Stomach (tissue), 8 donors: ENCODE measurements at regions not wholly inside any gene's neighbourhood (a gene's known extent, or its start where the extent isn't known, plus 50 kb on each side); places are given as distances from the start of the nearest gene placed in this dataset.

ENCODE experiments used
- DNase-seq, 2 donors: peaks; one replicate each; pipeline versions ENCODE4 v3.0.0 to v3.0.0-alpha.2; 2013 to 2019
- H3K27ac ChIP-seq, 5 donors: fragments of 200-600 bp in 4 of 5; sonication (generic) in 4 of 5; one replicate each; pipeline ENCODE4 v1.5.1; 2013 to 2019; ENCODE audit warnings: mild to moderate bottlenecking in 1 of 5, moderate library complexity in 1 of 5
- H3K27me3 ChIP-seq, 3 donors: fragments of 200-600 bp; sonication (generic); one replicate each; pipeline ENCODE4 v1.5.1; 2017 to 2019; ENCODE audit warnings: mixed run types in 1 of 3
- H3K36me3 ChIP-seq, 4 donors: fragments of 200-600 bp; sonication (generic); 1 replicate in 3 of 4; 2 replicates in 1 of 4; pipeline ENCODE4 v1.5.1; 2016 to 2019
- H3K4me1 ChIP-seq, 4 donors: fragments of 200-600 bp; sonication (generic); one replicate each; pipeline ENCODE4 v1.5.1; 2016 to 2019
- H3K4me3 ChIP-seq, 4 donors: fragments of 200-600 bp; sonication (generic) in 3 of 4; one replicate each; pipeline ENCODE4 v1.5.1; 2016 to 2019; ENCODE audit warnings: mild to moderate bottlenecking in 1 of 4
- H3K9me3 ChIP-seq, 4 donors: fragments of 200-600 bp; sonication (generic); one replicate each; pipeline ENCODE4 v1.5.1; 2016 to 2019
- CTCF ChIP-seq, 7 experiments: fragments of 450-650 bp in 4 of 7; fragments of 200-600 bp in 3 of 7; sonication (generic) in 3 of 7; IDR thresholded peaks; one replicate each; pipeline ENCODE4 v1.5.1; 2016 to 2019; ENCODE audit warnings: antibody characterized with exemption in 7 of 7, control low read depth in 2 of 7, mild to moderate bottlenecking in 1 of 7
- EP300 ChIP-seq: sonication (generic); formaldehyde crosslinking; IDR thresholded peaks from one replicate; pipeline ENCODE4 v1.6.1; 2017; ENCODE audit warnings: antibody characterized with exemption
- POLR2A ChIP-seq, 4 donors: fragments of 450-650 bp; IDR thresholded peaks; one replicate each; pipeline ENCODE4 v1.6.1; 2016; ENCODE audit warnings: antibody characterized with exemption in 4 of 4, control low read depth in 2 of 4, mild to moderate bottlenecking in 1 of 4, moderate library complexity in 1 of 4
- POLR2AphosphoS5 ChIP-seq, 3 donors: sonication (generic); formaldehyde crosslinking; IDR thresholded peaks; one replicate each; pipeline ENCODE4 v1.6.1; 2016; ENCODE audit warnings: antibody characterized with exemption in 3 of 3
- WGBS, 5 donors: extraction: QIAGEN DNeasy Blood & Tissue Kit in 3 of 5; methylation state at CpG; one replicate each; pipeline versions ENCODE4 v1.1.5 to v1.1.7; 2013 to 2018; 5-methylcytosine and 5-hydroxymethylcytosine counted together
- intact Hi-C: fragments of 100-400 bp; cut with DNase I; formaldehyde crosslinking; loops from one replicate; pipeline ENCODE4 v1.15.1; 2023; ENCODE audit warnings: low total_unique reads
- donor health status: healthy with polysubstance abuse.
- donor health status: Bipolar disorder and iron deficiency.
- donor health status: healthy.

DNA sequence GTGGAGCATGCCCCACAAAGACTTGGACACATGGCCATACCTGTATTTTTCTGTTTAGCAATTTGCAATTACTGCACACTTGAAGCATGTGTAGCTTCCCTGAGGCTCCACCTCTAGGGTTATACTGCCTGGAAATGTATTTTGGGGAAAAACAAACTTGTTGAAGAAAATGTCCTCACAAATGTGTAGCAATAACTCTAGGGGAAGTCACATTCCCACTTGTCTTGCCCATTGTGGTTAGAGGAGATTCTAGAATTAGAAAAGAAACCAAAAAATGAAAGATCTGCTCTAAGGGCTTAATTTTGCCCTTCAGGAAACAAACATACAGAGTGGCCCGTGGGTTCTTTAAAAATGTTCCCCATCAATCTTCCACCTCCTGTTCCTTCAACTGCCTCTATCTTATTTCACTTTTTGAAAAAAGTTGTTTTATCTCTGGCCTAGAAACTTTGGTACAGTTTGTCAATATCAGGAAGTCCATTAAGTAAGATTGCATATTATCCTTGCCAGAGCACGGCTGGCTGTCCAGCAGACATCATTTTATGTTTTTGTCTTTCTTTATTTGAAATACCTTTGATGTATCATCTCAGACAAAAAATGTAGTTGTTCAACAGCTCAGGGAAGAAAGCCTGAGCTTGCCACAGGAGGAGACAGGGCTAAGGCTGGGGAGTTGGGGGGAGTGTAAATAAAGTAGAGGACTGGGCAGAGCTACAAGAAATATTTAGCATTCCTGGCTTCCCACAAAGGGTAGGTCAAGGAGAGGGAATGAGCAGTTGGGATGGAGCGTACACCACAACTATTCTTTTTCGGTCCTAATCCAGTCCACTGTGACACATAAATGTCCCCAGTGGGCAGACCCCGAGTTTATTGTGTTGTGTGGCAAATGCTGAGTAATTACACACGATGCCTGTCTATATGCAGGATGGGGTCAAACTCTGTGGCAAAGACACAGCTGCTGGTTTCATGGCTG, 96.8 kb upstream of the CDC42EP3 start:
- TF ChIP-seq CTCF (IDR thresholded peaks at IDR 0.05) (no peak), POLR2AphosphoS5 (IDR thresholded peaks at IDR 0.05) (peak in 1 of 3 donors; percentile 7), EP300 (no peak)
- peak; percentile 29 to 59 for DNase-seq
- intact Hi-C loops, result no loop called here
- no peaks in the 10 kb centered on the region for H3K27me3 ChIP-seq
- H3K4me1 ChIP-seq, result peaks cover 0 to 24% (median 12%) of the 10 kb centered on the region in 4 donors
- no peaks in the 10 kb centered on the region for H3K36me3 ChIP-seq
- no peak overlapping the region for H3K4me3 ChIP-seq
- peak overlapping the region in 4 of 5 donors; percentile 24 to 61 (median 49) for H3K27ac ChIP-seq
- H3K9me3 ChIP-seq, result no peaks in the 10 kb centered on the region
- WGBS, 5 donors, result 21 to 47% (median 26%) methylated on average over 6 of the region's 6 CpGs

DNA sequence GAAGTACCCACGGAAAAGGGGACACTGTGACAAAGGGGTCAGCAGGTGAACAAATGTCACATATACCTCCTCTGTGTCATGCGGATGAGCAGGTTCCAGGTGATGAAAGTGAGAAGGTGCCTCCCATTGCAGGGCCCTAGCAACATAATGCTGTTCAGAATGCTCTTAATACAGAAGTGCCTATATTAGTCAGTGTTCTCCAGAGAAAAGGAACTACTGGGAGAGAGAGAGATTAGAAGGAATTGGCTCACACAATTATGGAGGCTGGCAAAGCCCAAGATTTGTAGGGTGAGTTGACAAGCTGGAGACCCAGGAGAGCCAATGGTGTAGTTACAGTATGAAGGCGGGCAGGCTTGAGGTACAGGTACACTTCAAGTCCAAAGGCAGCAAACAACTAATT, 98.1 kb upstream of the CDC42EP3 start:
- Histone ChIP-seq H3K9me3 (no peaks in the 10 kb centered on the region), H3K4me3 (no peak overlapping the region), H3K4me1 (peaks cover 0 to 24% (median 15%) of the 10 kb centered on the region in 4 donors), H3K27ac (no peak overlapping the region), H3K36me3 (no peaks in the 10 kb centered on the region), H3K27me3 (no peaks in the 10 kb centered on the region)
- 89 to 97% (median 94%) methylated on average over 3 of the region's 3 CpGs for WGBS, 5 donors
- DNase-seq, result no peak
- intact Hi-C loops, result no loop called here
- TF ChIP-seq POLR2AphosphoS5 (IDR thresholded peaks at IDR 0.05) (no peak), POLR2A (IDR thresholded peaks at IDR 0.05) (no peak), CTCF (IDR thresholded peaks at IDR 0.05) (no peak), EP300 (no peak)

- H3K27ac ChIP-seq, result no peak overlapping the region
- TF ChIP-seq POLR2AphosphoS5 (IDR thresholded peaks at IDR 0.05) (no peak), CTCF (IDR thresholded peaks at IDR 0.05) (no peak), EP300 (no peak), POLR2A (IDR thresholded peaks at IDR 0.05) (no peak)
- DNase-seq, result no peak
- intact Hi-C loops, result no loop called here
- no peaks in the 10 kb centered on the region for H3K36me3 ChIP-seq
- no peaks in the 10 kb centered on the region for H3K27me3 ChIP-seq
- H3K4me3 ChIP-seq, result no peak overlapping the region
- H3K4me1 ChIP-seq, result peaks cover 0 to 34% (median 20%) of the 10 kb centered on the region in 4 donors
- 66 to 95% (median 85%) methylated on average over 2 of the region's 2 CpGs for WGBS, 5 donors
- no peaks in the 10 kb centered on the region for H3K9me3 ChIP-seq
Measured at GRCh38 chr2:37770797-37771196, 99.4 kb upstream of the CDC42EP3 start.

DNA sequence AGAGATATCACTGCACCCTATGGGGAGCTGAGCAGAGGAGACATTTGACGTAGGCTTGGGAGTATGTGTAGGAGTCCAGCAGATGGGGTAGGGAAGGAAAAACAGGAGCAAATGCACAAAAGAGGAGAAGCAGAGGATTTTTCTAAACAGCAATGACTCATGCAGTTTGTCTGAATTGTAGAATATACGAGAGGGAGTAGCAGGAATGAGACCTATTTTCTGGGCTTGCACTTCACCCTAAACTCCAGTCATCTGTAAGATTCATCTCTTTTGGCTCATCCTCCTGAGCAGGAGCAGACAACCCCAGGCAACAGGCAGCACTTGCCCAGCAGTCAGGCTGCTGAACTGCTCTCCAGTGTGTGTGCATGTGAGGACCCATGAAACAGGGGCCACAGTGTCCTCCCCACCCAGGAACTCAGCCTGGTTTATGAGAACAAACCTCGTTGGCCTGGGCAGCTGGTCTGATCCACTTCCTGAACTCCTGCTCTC, 100.2 kb upstream of the CDC42EP3 start:
- H3K4me3 ChIP-seq, result no peak overlapping the region
- peaks cover 0 to 41% (median 24%) of the 10 kb centered on the region in 4 donors for H3K4me1 ChIP-seq
- no peaks in the 10 kb centered on the region for H3K27me3 ChIP-seq
- no peaks in the 10 kb centered on the region for H3K9me3 ChIP-seq
- no peak overlapping the region for H3K27ac ChIP-seq
- WGBS, 5 donors, result 44 to 66% (median 58%) methylated on average over 3 of the region's 3 CpGs
- intact Hi-C loops, result no loop called here
- no peaks in the 10 kb centered on the region for H3K36me3 ChIP-seq
- TF ChIP-seq CTCF (IDR thresholded peaks at IDR 0.05), result no peak
- no peak for TF ChIP-seq POLR2A (IDR thresholded peaks at IDR 0.05)
- no peak for TF ChIP-seq EP300
- no peak for TF ChIP-seq POLR2AphosphoS5 (IDR thresholded peaks at IDR 0.05)
- DNase-seq, result no peak
